ENCODE measurements at regions not wholly inside any gene's neighbourhood (a gene's known extent, or its start where the extent isn't known, plus 50 kb on each side); places are given as distances from the start of the nearest gene placed in this dataset.

GRCh38 chr6:90637320-90637719, 50.4 kb upstream of the MAP3K7 start:
- no peak overlapping the region for H2AFZ ChIP-seq (ENCODE audit: low read depth, low read length)
- no peak overlapping the region for H3K27ac ChIP-seq (ENCODE audit: low read length)
- no peaks in the 10 kb centered on the region for H3K27me3 ChIP-seq (ENCODE audit: low read depth, low read length)
- H3K4me2 ChIP-seq (ENCODE audit: low read length) = no peak overlapping the region
- H4K20me1 ChIP-seq (ENCODE audit: insufficient read depth, low read length) = no peaks in the 10 kb centered on the region
- no peak for TF ChIP-seq CTCF (IDR thresholded peaks at IDR 0.05; ENCODE audit: low read depth, low read length)
- TF ChIP-seq EZH2phosphoT487 (IDR thresholded peaks at IDR 0.05; ENCODE audit: low read depth) = no peak
- H3K9ac ChIP-seq (ENCODE audit: low read length) = no peak overlapping the region
- no peaks in the 10 kb centered on the region for H3K36me3 ChIP-seq (replicated peaks; ENCODE audit: low read depth, low read length)
- H3K4me1 ChIP-seq (ENCODE audit: low read length) = no peaks in the 10 kb centered on the region
- no peak overlapping the region for H3K4me3 ChIP-seq (ENCODE audit: low read length)
- H3K79me2 ChIP-seq (ENCODE audit: low read length) = no peaks in the 10 kb centered on the region
- H3K9me3 ChIP-seq (ENCODE audit: insufficient read depth, low read length) = no peaks in the 10 kb centered on the region

All from OCI-LY3 (cell line).